ENCODE measurements at regions not wholly inside any gene's neighbourhood (a gene's known extent, or its start where the extent isn't known, plus 50 kb on each side); places are given as distances from the start of the nearest gene placed in this dataset.
"Not testable (repeated sequence)": the region's sequence is repeated elsewhere in the genome, so short reads cannot be mapped to it uniquely, and the experiment has no call there.

DNA sequence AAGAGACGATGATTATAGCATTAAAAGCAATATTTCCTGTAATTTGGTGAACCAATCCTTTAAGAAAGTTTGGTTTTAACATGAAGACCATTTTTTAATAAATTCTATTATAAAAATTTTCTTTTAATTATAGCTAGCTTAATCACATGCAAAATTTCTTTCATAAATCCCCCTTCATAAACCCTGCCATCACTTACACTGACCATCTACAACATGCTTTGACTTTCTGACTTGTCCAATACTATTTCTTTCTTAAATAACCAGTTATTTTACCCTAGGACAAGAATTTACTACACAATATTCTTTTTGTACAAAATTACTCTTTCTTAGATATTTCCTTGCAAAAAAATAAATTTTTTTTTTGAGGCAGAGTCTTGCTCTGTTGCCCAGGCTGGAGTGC is 1334.8 kb downstream of the CDH11 start:
- no peak overlapping the region for H3K27ac Mint-ChIP-seq

DNA sequence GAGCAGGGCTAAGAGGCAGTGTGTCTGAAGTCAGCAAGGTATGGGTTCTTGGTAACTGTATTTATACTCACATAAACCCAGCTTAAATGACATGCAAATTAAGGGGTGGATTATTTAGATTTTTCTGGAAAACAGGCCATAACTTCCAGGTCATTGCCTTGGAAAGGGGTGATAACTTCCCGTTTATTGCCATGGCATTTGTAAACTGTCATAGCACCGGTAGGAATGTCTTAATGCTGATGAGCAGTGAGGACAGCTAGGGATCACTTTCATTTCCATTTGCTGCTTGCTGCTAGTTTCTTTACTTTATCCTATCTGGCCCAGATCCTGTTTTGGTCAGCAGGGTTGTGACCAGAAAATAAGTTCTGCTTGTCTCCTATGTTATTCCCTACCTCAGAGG is 1336.7 kb downstream of the CDH11 start:
- peaks cover 20 to 30% of the 10 kb centered on the region in 2 donors for H3K9me3 Mint-ChIP-seq
- ATAC-seq (no peak), DNase-seq (no peak)
- no peaks in the 10 kb centered on the region for H3K4me1 Mint-ChIP-seq
- H3K27ac Mint-ChIP-seq: no peak overlapping the region
- no peak overlapping the region for H3K4me3 Mint-ChIP-seq
- no peaks in the 10 kb centered on the region for H3K27me3 Mint-ChIP-seq

More for the DNA sequence above, 1334.8 kb downstream of the CDH11 start:
- ATAC-seq (no peak), DNase-seq (no peak)
- Mint-ChIP-seq H3K4me3 (no peak overlapping the region), H3K9me3 (peaks cover 20 to 23% of the 10 kb centered on the region in 2 donors), H3K4me1 (no peaks in the 10 kb centered on the region), H3K27me3 (no peaks in the 10 kb centered on the region)

DNA sequence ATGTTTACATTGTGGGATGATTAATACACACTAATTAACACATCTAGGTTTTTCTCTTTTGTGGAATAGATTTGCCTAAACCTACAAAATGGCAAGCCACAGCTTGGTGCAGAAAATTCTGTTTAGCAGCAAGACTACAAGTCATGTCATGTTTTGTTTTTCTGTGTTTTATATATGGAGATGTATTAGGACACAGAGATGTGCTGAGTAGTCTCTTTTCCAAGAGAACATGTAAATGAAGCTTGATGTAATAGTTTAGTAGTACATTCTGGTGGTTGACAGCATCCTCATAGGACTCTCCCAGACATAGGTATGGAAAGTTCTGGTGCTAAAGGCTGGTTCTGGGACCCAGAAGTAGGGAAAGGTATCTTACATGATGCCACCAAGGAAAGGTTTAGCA is 1345.4 kb downstream of the CDH11 start:
- Mint-ChIP-seq H3K4me3 (no peak overlapping the region), H3K4me1 (no peaks in the 10 kb centered on the region), H3K27me3 (no peaks in the 10 kb centered on the region), H3K9me3 (peaks cover 10 to 14% of the 10 kb centered on the region in 2 donors), H3K27ac (no peak overlapping the region)
- DNase-seq (no peak), ATAC-seq (no peak)

DNA sequence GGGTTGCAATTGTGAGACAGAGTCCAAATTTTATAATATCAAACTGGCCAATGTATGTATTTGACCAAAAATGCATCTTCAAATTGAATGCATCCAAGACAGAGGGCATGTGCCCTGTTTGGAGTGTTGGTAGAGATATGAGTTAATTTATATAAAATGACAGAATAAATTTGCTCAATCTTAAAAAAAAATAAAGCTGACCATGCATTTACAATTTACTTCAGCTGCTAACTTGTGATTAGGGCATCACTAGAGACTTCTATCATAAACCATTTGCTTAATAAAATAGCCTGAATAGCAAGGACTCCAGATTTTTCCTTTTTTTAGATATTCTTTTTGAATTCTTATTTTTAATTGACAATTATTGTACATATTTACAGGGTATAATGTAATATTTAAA is 1345.8 kb downstream of the CDH11 start:
- H3K27ac Mint-ChIP-seq: no peak overlapping the region
- ATAC-seq: no peak

DNA sequence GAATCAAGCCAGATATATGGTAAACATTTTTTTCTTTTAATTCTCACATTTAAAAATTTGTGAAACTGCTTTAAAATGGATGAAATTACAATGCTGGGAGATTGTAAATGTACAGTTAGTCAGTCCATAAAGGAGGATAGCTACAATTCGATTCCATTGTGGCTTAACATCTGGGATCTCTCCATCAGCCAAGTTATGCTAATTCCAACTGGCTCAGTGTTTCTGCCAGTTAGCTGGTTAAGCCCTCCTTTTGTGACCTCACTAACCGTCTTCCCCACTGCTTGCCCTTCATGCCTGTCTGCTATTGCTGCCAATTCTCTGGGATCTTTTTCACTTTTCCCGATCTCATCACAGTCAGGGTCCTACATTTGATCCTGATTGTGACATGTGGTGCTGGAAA is 1347.6 kb downstream of the CDH11 start:
- no peak overlapping the region for H3K4me3 Mint-ChIP-seq
- peaks cover 7 to 18% of the 10 kb centered on the region in 2 donors for H3K9me3 Mint-ChIP-seq
- no peaks in the 10 kb centered on the region for H3K27me3 Mint-ChIP-seq
- ATAC-seq (no peak), DNase-seq (no peak)
- H3K27ac Mint-ChIP-seq: no peak overlapping the region
- no peaks in the 10 kb centered on the region for H3K4me1 Mint-ChIP-seq

More for the DNA sequence above, 1345.8 kb downstream of the CDH11 start:
- Mint-ChIP-seq H3K4me3 (no peak overlapping the region), H3K4me1 (no peaks in the 10 kb centered on the region), H3K9me3 (peaks cover 10 to 14% of the 10 kb centered on the region in 2 donors), H3K27me3 (no peaks in the 10 kb centered on the region)
- DNase-seq: no peak

DNA sequence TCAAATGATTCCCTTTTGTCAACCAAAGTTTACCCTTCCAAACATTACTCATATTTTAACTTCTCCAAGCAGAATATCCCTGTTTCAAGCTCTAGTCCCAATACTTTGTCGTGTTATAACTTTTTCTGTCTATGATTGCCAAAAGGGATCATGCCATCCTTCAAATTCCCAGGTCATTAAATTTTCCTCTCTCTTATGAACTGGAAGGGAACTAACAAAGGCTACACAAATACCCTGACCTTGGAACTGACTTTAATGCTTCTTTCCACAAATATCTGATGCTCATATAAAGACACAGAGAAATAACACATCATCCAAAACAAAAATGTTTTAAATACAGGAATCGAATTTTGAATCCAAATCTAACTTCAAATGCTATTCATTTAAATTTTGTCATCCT is 1352.7 kb downstream of the CDH11 start:
- no peak for DNase-seq
- no peak overlapping the region for H3K27ac Mint-ChIP-seq
- H3K9me3 Mint-ChIP-seq: peaks cover 5 to 21% of the 10 kb centered on the region in 2 donors
- H3K4me3 Mint-ChIP-seq: no peak overlapping the region
- ATAC-seq: no peak
- no peaks in the 10 kb centered on the region for H3K4me1 Mint-ChIP-seq
- no peaks in the 10 kb centered on the region for H3K27me3 Mint-ChIP-seq

DNA sequence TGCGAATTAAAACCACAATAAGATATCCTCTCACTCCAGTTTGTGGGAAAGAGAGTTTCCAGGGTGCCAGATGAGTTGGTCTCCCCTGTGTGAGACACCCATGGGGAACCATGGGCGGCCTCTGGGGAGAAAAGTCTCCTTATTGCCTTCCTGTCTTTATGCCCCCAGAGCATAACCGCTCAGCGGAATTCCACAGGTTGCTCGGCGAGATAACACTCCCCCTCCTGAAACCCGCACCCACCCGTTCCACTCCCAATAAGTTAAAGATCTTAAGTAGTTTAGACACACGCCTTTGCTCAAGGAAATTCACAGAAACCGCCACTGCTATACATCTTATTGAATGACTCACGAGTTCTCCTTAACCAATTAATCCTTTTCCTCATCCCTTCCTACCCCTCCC is 1361.6 kb downstream of the CDH11 start:
- not testable (repeated sequence) for H3K4me3 Mint-ChIP-seq, H3K27ac Mint-ChIP-seq, H3K4me1 Mint-ChIP-seq, ATAC-seq, DNase-seq, H3K27me3 Mint-ChIP-seq
- H3K9me3 Mint-ChIP-seq: peaks cover 15 to 19% of the 10 kb centered on the region in 2 donors

DNA sequence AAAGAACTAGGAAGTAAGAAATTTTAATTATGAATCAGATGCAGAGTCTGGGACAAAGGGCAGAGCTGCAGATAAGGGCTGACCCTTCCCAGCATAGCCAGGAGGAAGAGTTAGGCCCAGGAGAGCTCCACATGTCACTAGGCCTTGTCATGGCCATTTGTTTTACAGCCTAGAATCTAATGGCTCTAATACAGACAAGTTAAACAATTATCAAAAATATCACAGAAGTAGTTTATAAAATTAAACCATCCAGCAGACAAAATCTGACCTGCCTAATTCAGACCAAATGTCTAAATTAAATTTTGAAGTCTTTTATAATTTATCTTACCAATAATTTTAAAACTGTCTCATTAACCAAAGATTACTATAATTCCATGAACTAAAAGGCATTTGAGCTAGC is 1369.5 kb downstream of the CDH11 start:
- Mint-ChIP-seq H3K9me3 (peaks cover 24 to 42% of the 10 kb centered on the region in 2 donors), H3K27me3 (no peaks in the 10 kb centered on the region), H3K4me3 (no peak overlapping the region), H3K27ac (no peak overlapping the region), H3K4me1 (no peaks in the 10 kb centered on the region)
- ATAC-seq (no peak), DNase-seq (no peak)

DNA sequence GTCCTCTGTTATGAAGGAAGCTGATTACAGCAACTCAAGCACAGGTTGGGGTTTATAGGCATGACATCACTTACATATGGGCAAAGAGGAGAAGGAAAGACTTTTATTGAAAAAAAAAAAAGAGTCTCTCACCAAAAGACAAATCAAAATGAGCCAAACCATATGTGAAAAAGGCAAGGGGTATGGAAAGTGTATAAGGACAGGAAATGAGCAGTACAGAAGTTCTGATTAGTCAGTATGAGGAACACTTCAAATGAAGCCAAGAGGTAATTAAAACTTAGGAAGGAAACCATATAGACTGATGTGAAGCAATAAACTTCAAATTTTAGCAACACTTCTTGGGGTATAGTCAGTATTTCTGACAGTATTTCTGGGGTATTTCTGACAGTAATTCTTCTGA is 1372.6 kb downstream of the CDH11 start:
- DNase-seq (no peak), ATAC-seq (no peak)
- H3K27ac Mint-ChIP-seq: no peak overlapping the region
- H3K9me3 Mint-ChIP-seq: peaks cover 35 to 45% of the 10 kb centered on the region in 2 donors
- H3K4me3 Mint-ChIP-seq: no peak overlapping the region
- H3K27me3 Mint-ChIP-seq: no peaks in the 10 kb centered on the region
- no peaks in the 10 kb centered on the region for H3K4me1 Mint-ChIP-seq

DNA sequence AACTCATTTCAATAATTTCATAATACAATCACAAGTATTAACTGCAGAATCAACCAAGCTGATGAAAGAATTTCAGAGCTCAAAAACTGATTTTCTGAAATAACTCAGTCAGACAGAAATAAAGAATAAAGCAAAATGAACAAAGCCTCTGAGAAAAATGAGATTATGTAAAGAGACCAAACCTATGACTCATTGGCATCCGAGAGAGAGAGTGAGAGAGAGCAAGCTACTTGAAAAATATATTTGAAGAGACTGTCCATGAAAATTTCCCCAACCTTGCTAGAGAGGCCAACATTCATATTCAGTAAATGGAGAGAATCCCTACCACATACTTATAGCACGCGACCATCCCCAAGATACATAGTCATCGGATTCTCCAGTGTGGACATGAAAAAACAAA is 1376.4 kb downstream of the CDH11 start:
- ATAC-seq (no peak), DNase-seq (no peak)
- Mint-ChIP-seq H3K27me3 (no peaks in the 10 kb centered on the region), H3K27ac (no peak overlapping the region), H3K4me3 (no peak overlapping the region), H3K9me3 (peaks cover 28 to 46% of the 10 kb centered on the region in 2 donors), H3K4me1 (no peaks in the 10 kb centered on the region)

DNA sequence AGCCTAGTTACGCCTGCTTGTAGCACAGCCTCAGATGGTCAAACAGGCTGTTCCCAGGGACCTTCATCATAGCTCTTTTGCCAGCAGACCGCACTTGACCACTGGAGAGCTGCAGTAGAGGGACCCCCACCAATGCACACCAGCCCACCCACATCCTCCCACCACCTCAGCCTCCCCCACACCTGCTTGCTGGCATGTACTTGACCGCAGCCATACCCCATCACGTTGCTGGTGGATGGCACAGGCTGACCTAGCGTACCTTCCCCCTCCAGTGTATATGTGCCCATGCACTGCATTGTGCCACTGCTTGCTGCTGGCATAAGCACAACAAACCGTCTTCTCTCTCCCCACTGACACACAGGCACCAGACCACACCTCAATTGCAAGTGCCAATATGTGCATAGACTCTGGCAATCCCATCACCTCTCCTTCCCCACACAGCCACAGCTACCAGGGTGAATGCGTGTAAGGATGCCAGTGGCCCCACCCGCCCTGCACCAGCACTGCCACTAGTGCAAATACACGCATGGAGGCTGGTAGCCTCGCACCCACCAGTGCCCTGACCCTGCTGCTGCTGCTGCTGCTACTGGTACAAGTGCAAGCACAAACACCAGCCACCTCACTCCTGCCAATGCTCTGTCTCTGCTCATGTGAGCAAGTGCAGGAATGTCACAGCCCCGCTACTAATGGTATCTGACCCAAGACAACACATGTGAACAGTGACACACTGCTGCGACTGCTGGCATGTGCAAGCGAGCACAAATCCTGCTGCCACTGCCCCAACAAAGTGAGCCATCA is 1377.6 kb downstream of the CDH11 start:
- H3K27me3 Mint-ChIP-seq: no peaks in the 10 kb centered on the region
- H3K27ac Mint-ChIP-seq: no peak overlapping the region
- peaks cover 26 to 35% of the 10 kb centered on the region in 2 donors for H3K9me3 Mint-ChIP-seq
- H3K4me3 Mint-ChIP-seq: no peak overlapping the region
- DNase-seq (no peak), ATAC-seq (no peak)
- H3K4me1 Mint-ChIP-seq: no peaks in the 10 kb centered on the region

DNA sequence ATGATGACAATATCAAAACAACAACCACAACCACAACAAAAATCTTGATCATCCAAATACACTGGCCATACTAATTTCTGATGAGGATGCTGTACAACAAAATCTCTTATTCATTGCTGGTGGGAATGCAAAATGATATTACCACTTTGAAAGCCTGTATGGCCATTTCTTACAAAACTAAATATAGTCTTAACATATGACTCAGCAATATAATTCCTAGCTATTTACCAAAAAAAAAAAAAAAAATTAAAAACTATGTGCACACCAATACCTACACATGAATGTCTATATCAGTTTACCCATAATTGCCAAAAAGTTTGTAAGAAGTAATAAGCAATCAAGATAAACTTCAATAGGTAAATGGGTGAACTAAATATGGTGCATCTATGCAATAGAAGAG is 1379.7 kb downstream of the CDH11 start:
- no peak for ATAC-seq
- DNase-seq: no peak
- Mint-ChIP-seq H3K27me3 (no peaks in the 10 kb centered on the region), H3K27ac (no peak overlapping the region), H3K4me1 (no peaks in the 10 kb centered on the region), H3K9me3 (peaks cover 25 to 36% of the 10 kb centered on the region in 2 donors), H3K4me3 (no peak overlapping the region)

DNA sequence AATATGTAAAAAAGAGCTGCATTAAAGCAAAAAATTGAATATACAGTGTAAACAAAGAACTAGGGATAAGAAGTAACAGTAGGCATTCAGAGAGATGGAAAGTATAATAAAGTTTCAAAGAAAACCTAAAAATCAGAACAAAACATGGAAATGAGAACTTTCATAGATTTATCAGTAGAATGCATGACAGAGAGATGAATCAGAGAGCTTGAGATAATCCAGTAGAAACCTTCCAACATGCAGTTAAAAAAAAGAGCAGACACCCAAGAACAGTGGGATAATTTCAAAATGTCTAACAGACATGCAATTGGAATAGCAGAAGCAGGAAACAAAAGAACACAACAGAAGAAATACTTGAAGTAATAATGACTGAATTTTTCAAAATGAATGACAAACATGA is 1384.2 kb downstream of the CDH11 start:
- no peak overlapping the region for H3K27ac Mint-ChIP-seq
- no peak overlapping the region for H3K4me3 Mint-ChIP-seq
- DNase-seq (no peak), ATAC-seq (no peak)
- H3K9me3 Mint-ChIP-seq: peaks cover 8 to 11% of the 10 kb centered on the region in 2 donors
- no peaks in the 10 kb centered on the region for H3K4me1 Mint-ChIP-seq
- H3K27me3 Mint-ChIP-seq: no peaks in the 10 kb centered on the region

DNA sequence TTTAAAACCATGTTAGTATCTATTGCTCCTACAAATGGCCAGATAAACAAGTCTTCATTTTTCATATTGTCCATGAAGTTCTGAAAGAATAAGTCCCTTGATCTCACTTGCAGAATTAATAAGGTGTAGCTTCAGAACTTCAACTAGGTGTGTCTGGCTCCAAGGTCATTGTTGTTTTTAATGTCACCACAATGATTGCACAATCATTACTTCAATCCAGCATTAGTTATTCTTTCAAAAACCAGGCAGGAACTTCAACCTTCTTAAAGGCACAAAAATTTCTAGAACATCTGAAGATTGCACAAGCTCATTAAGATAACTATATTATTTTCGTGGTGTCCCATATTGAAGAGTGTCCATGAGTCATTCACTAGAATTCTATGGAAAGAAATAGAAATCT is 1386.4 kb downstream of the CDH11 start:
- H3K27me3 Mint-ChIP-seq: no peaks in the 10 kb centered on the region
- DNase-seq: no peak
- ATAC-seq: no peak
- H3K4me3 Mint-ChIP-seq: no peak overlapping the region
- no peaks in the 10 kb centered on the region for H3K4me1 Mint-ChIP-seq
- peaks cover 11 to 12% of the 10 kb centered on the region in 2 donors for H3K9me3 Mint-ChIP-seq
- no peak overlapping the region for H3K27ac Mint-ChIP-seq

DNA sequence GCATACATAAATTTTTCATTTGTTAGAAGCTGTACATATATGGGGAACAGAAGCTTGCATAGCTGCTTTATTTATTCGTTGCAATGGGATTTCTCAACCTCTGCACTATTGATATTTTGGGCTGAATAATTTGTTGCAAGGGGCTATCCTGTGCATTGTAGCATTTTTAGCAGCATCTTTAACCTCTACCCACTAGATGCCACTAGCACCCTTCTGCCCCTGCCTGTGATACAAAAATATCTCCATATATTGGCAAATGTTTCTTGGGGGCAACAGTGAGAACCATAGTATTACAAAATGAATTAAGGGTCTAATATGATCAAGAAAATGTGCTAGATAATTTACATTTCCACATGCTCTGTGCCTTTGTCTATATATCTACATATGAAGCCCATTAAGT is 1401.0 kb downstream of the CDH11 start:
- Mint-ChIP-seq H3K27ac (no peak overlapping the region), H3K9me3 (peaks cover 14 to 23% of the 10 kb centered on the region in 2 donors), H3K4me1 (no peaks in the 10 kb centered on the region), H3K27me3 (no peaks in the 10 kb centered on the region), H3K4me3 (no peak overlapping the region)
- ATAC-seq (no peak), DNase-seq (no peak)

DNA sequence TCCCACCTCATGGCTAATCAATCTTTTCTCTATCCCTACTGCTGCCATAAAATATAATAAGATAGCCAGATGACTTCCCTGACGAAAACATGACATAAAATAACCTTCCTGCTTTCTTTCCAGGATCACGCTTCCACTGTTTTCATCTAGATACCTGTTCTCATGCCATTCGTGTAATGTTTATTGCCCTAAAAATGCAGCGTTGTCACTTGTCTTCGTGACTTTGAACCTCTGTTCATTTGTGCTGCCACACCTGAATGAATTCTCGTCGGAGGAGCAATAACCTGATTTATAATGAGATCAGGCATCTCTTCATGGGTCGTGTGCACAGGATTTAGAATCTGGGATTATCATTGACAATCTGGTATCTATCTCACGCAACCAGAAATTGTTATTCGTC is 1401.9 kb downstream of the CDH11 start:
- no peak overlapping the region for H3K27ac Mint-ChIP-seq
- DNase-seq: no peak
- H3K4me1 Mint-ChIP-seq: no peaks in the 10 kb centered on the region
- no peak overlapping the region for H3K4me3 Mint-ChIP-seq
- H3K9me3 Mint-ChIP-seq: peaks cover 14 to 22% of the 10 kb centered on the region in 2 donors
- no peak for ATAC-seq
- no peaks in the 10 kb centered on the region for H3K27me3 Mint-ChIP-seq

DNA sequence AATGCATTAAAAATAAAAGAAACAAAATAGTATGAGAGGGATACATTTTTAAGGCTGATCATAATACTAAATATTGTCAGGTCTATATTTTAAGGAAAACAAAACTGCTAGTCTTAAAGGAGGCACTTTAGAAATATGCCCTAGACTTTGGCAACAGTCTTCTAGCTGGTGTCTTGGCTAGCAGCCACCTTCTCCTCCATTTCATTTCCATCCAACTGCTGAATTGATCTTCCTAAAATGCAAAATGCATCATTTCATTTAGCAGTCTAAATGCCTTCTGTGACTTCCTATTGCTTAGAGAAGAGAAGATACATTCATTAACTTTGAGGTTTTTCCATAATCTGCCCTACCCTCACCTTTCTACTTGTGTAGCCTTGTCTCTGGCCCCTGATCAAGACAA is 1404.1 kb downstream of the CDH11 start:
- Mint-ChIP-seq H3K27me3 (no peaks in the 10 kb centered on the region), H3K27ac (no peak overlapping the region), H3K4me3 (no peak overlapping the region), H3K9me3 (peaks cover 14 to 17% of the 10 kb centered on the region in 2 donors), H3K4me1 (no peaks in the 10 kb centered on the region)
- no peak for ATAC-seq
- DNase-seq: no peak

All from stimulated activated naive CD8-positive, alpha-beta T cell treated with anti-CD3 and anti-CD28 coated beads, Interleukin-15, amount 100 ng/mL, for 72 hours (primary cell).